WTC11 (cell line): ENCODE measurements at regions not wholly inside any gene's neighbourhood (a gene's known extent, or its start where the extent isn't known, plus 50 kb on each side); places are given as distances from the start of the nearest gene placed in this dataset.

Experiments used
- ATAC-seq: fragments of 200-7000 bp; cut with Tn5 transposase; 2 replicates; pipeline ENCODE4 v1.10.0; 2021; ENCODE audit warnings: mild to moderate bottlenecking, moderate library complexity
- CTCF ChIA-PET: fragments of 300-600 bp; sonication (Branson Sonifier 250); formaldehyde crosslinking; loops from one replicate; lab custom pipeline; 2021; ENCODE audit warnings: antibody characterized with exemption; lab: Charles Lee
- POLR2A ChIA-PET: fragments of 350-600 bp; sonication (Branson Sonifier 250); formaldehyde crosslinking; loops from one replicate; lab custom pipeline; 2021; ENCODE audit warnings: antibody characterized with exemption; lab: Charles Lee
- DNase-seq: peaks from one replicate; pipeline ENCODE4 v3.0.0; 2021; ENCODE audit warnings: low spot score
- H3K27ac Mint-ChIP-seq: 2 replicates; pipeline ENCODE4 v1.8.0; 2021; ENCODE audit warnings: mixed read lengths
- H3K27me3 Mint-ChIP-seq: 2 replicates; pipeline ENCODE4 v1.8.0; 2021; ENCODE audit warnings: low read depth, mild to moderate bottlenecking, moderate library complexity, mixed read lengths
- H3K36me3 Mint-ChIP-seq: 2 replicates; pipeline ENCODE4 v1.8.0; 2021; ENCODE audit warnings: mixed read lengths
- H3K4me1 Mint-ChIP-seq: 2 replicates; pipeline ENCODE4 v1.8.0; 2022; ENCODE audit warnings: mixed read lengths
- H3K4me3 Mint-ChIP-seq: 2 replicates; pipeline ENCODE4 v1.8.0; 2021; ENCODE audit warnings: mild to moderate bottlenecking, moderate library complexity, mixed read lengths
- H3K9me3 Mint-ChIP-seq: 2 replicates; pipeline ENCODE4 v1.8.0; 2021; ENCODE audit warnings: mixed read lengths
- FOXJ3 ChIP-seq: sonication (generic); formaldehyde crosslinking; IDR thresholded peaks from 2 replicates; pipeline ENCODE4 v1.9.0; 2021; ENCODE audit warnings: missing genetic modification reagents, mild to moderate bottlenecking, borderline replicate concordance
- FOXK1 ChIP-seq: sonication (generic); formaldehyde crosslinking; IDR thresholded peaks from 2 replicates; pipeline ENCODE4 v1.8.0; 2022; ENCODE audit warnings: mild to moderate bottlenecking, moderate library complexity, missing genetic modification reagents
- GABPB1 ChIP-seq: sonication (generic); formaldehyde crosslinking; IDR thresholded peaks from 2 replicates; pipeline ENCODE4 v1.8.1; 2023; ENCODE audit warnings: mild to moderate bottlenecking, missing genetic modification reagents
- HMGA2 ChIP-seq: fragments of 250-450 bp; sonication (Bioruptor Pico); IDR thresholded peaks from 2 replicates; pipeline ENCODE4 v1.4.0; 2021; ENCODE audit warnings: mild to moderate bottlenecking, moderate library complexity
- JAZF1 ChIP-seq: fragments of 250-450 bp; sonication (Bioruptor Pico); IDR thresholded peaks from 2 replicates; pipeline ENCODE4 v1.9.0; 2021; ENCODE audit warnings: moderate library complexity, mild to moderate bottlenecking, inconsistent platforms
- KAT7 ChIP-seq: sonication (generic); formaldehyde crosslinking; IDR thresholded peaks from 2 replicates; pipeline ENCODE4 v1.8.1; 2023; ENCODE audit warnings: missing genetic modification reagents, mild to moderate bottlenecking, borderline replicate concordance
- NFATC4 ChIP-seq: fragments of 250-450 bp; sonication (Bioruptor Pico); IDR thresholded peaks from 2 replicates; pipeline ENCODE4 v1.9.0; 2021; ENCODE audit warnings: mild to moderate bottlenecking
- PRRX2 ChIP-seq: fragments of 250-450 bp; sonication (Bioruptor Pico); IDR thresholded peaks from 2 replicates; pipeline ENCODE4 v1.8.0; 2021; ENCODE audit warnings: mild to moderate bottlenecking
- RORB ChIP-seq: fragments of 250-450 bp; sonication (Bioruptor Pico); IDR thresholded peaks from 2 replicates; pipeline ENCODE4 v1.9.0; 2021; ENCODE audit warnings: mild to moderate bottlenecking
- TCF7 ChIP-seq: sonication (generic); formaldehyde crosslinking; IDR thresholded peaks from 2 replicates; pipeline ENCODE4 v1.8.0; 2022; ENCODE audit warnings: mild to moderate bottlenecking, low read depth, missing genetic modification reagents, moderate library complexity
- ZNF121 ChIP-seq: sonication (generic); formaldehyde crosslinking; IDR thresholded peaks from 2 replicates; pipeline ENCODE4 v1.8.0; 2023; ENCODE audit warnings: missing genetic modification reagents
- ZNF317 ChIP-seq: sonication (generic); formaldehyde crosslinking; IDR thresholded peaks from 2 replicates; pipeline ENCODE4 v1.8.1; 2023; ENCODE audit warnings: low read depth, mild to moderate bottlenecking, moderate library complexity, missing genetic modification reagents, borderline replicate concordance
- ZNF416 ChIP-seq: fragments of 250-450 bp; sonication (Bioruptor Pico); IDR thresholded peaks from 2 replicates; pipeline ENCODE4 v1.9.0; 2021; ENCODE audit warnings: mild to moderate bottlenecking, inconsistent platforms
- TF ChIP-seq, protein P1 (sequence below): sonication (generic); formaldehyde crosslinking; IDR thresholded peaks from 2 replicates; pipeline ENCODE4 v1.8.0; 2023; ENCODE audit warnings: missing genetic modification reagents, mild to moderate bottlenecking, borderline replicate concordance
- TF ChIP-seq, protein P2 (sequence below): sonication (generic); formaldehyde crosslinking; IDR thresholded peaks from 2 replicates; pipeline ENCODE4 v1.8.1; 2022; ENCODE audit warnings: missing genetic modification reagents, borderline replicate concordance
- TF ChIP-seq, protein P3 (sequence below): fragments of 250-450 bp; sonication (Bioruptor Pico); IDR thresholded peaks from 2 replicates; pipeline ENCODE4 v2.1.2; 2022; ENCODE audit warnings: mild to moderate bottlenecking, moderate library complexity
- TF ChIP-seq, protein P4 (sequence below): fragments of 250-450 bp; sonication (Bioruptor Pico); conservative IDR thresholded peaks from 2 replicates; pipeline ENCODE4 v1.9.0; 2021; ENCODE audit warnings: mild to moderate bottlenecking
- TF ChIP-seq, protein P5 (sequence below): sonication (generic); formaldehyde crosslinking; IDR thresholded peaks from 2 replicates; pipeline ENCODE4 v1.8.1; 2023; ENCODE audit warnings: mild to moderate bottlenecking, missing genetic modification reagents, moderate library complexity
- TF ChIP-seq, protein P6 (sequence below): fragments of 250-450 bp; sonication (Bioruptor Pico); IDR thresholded peaks from 2 replicates; pipeline ENCODE4 v1.8.0; 2021; ENCODE audit warnings: mild to moderate bottlenecking
- TF ChIP-seq, protein P7 (sequence below): fragments of 250-450 bp; sonication (Bioruptor Pico); IDR thresholded peaks from 2 replicates; pipeline ENCODE4 v1.9.0; 2021; ENCODE audit warnings: mild to moderate bottlenecking, borderline replicate concordance
- TF ChIP-seq, protein P8 (sequence below): sonication (generic); formaldehyde crosslinking; IDR thresholded peaks from 2 replicates; pipeline ENCODE4 v1.8.0; 2022; ENCODE audit warnings: mild to moderate bottlenecking, missing genetic modification reagents

DNA sequence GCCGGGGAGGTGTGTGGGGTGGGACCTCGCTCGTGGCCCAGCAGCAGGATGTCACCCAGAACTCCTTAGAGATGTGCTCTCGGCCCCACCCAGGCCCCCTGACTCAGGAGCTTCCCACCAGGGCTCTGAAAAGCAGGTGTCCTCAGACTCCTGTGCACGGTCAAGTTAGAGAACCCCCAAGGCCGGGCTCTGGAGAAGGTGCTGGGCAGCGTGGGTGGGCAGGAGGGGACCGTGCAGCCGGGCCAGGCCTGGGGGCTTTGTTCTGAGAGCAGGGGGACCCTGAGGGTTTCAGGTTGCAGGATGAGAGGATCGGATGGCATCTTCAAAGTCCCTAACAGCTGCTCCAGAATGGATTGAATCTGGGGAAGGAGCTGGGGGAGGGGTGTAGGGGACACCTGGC is 164.4 kb upstream of the CIBAR2 start (continued):
- TF ChIP-seq, protein P1, sequence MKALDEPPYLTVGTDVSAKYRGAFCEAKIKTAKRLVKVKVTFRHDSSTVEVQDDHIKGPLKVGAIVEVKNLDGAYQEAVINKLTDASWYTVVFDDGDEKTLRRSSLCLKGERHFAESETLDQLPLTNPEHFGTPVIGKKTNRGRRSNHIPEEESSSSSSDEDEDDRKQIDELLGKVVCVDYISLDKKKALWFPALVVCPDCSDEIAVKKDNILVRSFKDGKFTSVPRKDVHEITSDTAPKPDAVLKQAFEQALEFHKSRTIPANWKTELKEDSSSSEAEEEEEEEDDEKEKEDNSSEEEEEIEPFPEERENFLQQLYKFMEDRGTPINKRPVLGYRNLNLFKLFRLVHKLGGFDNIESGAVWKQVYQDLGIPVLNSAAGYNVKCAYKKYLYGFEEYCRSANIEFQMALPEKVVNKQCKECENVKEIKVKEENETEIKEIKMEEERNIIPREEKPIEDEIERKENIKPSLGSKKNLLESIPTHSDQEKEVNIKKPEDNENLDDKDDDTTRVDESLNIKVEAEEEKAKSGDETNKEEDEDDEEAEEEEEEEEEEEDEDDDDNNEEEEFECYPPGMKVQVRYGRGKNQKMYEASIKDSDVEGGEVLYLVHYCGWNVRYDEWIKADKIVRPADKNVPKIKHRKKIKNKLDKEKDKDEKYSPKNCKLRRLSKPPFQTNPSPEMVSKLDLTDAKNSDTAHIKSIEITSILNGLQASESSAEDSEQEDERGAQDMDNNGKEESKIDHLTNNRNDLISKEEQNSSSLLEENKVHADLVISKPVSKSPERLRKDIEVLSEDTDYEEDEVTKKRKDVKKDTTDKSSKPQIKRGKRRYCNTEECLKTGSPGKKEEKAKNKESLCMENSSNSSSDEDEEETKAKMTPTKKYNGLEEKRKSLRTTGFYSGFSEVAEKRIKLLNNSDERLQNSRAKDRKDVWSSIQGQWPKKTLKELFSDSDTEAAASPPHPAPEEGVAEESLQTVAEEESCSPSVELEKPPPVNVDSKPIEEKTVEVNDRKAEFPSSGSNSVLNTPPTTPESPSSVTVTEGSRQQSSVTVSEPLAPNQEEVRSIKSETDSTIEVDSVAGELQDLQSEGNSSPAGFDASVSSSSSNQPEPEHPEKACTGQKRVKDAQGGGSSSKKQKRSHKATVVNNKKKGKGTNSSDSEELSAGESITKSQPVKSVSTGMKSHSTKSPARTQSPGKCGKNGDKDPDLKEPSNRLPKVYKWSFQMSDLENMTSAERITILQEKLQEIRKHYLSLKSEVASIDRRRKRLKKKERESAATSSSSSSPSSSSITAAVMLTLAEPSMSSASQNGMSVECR (CRISPR knock-in tag) = no peak
- TF ChIP-seq NFATC4 (no peak), HMGA2 (CRISPR knock-in tag) (no peak), ZNF317 (CRISPR knock-in tag) (no peak), KAT7 (CRISPR knock-in tag) (no peak), GABPB1 (CRISPR knock-in tag) (no peak), ZNF416 (CRISPR knock-in tag) (no peak), ZNF121 (no peak; the same call in 1 of the 2 replicates), FOXK1 (CRISPR knock-in tag) (no peak)
- TF ChIP-seq, protein P2, sequence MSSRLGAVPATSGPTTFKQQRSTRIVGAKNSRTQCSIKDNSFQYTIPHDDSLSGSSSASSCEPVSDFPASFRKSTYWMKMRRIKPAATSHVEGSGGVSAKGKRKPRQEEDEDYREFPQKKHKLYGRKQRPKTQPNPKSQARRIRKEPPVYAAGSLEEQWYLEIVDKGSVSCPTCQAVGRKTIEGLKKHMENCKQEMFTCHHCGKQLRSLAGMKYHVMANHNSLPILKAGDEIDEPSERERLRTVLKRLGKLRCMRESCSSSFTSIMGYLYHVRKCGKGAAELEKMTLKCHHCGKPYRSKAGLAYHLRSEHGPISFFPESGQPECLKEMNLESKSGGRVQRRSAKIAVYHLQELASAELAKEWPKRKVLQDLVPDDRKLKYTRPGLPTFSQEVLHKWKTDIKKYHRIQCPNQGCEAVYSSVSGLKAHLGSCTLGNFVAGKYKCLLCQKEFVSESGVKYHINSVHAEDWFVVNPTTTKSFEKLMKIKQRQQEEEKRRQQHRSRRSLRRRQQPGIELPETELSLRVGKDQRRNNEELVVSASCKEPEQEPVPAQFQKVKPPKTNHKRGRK = no peak
- TF ChIP-seq, protein P3, sequence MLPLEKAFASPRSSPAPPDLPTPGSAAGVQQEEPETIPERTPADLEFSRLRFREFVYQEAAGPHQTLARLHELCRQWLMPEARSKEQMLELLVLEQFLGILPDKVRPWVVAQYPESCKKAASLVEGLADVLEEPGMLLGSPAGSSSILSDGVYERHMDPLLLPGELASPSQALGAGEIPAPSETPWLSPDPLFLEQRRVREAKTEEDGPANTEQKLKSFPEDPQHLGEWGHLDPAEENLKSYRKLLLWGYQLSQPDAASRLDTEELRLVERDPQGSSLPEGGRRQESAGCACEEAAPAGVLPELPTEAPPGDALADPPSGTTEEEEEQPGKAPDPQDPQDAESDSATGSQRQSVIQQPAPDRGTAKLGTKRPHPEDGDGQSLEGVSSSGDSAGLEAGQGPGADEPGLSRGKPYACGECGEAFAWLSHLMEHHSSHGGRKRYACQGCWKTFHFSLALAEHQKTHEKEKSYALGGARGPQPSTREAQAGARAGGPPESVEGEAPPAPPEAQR = no peak
- TF ChIP-seq, protein P4, sequence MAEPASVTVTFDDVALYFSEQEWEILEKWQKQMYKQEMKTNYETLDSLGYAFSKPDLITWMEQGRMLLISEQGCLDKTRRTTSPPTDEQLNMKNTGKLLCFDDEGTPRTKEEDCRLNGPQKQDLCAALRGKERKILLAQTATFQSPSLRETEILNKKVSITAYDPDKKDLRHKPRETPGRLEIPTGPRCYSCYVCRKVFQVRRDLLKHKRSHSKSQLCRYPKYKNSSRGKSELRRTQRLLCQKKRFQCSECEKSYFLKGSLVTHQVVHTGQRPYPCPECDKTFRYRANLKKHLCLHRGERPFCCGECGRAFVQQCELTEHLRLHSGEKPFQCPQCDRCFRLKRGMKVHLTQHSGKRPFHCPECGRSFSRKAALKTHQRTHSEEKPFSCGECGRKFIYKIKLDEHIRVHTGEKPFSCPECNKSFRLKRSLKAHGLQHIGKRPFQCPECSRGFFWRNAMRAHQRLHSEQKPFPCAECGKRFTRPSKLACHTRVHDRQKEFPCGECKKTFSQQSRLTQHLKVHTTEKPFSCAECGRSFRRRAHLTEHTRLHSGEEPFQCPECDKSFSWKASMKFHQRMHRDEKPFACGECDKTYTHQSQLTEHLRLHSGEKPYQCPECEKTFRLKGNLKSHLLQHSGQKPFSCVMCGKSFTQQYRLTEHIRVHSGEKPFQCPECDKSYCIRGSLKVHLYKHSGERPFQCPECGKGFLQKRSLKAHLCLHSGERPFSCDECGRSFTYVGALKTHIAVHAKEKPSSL = no peak
- TF ChIP-seq, protein P5, sequence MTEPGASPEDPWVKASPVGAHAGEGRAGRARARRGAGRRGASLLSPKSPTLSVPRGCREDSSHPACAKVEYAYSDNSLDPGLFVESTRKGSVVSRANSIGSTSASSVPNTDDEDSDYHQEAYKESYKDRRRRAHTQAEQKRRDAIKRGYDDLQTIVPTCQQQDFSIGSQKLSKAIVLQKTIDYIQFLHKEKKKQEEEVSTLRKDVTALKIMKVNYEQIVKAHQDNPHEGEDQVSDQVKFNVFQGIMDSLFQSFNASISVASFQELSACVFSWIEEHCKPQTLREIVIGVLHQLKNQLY = no peak

DNA sequence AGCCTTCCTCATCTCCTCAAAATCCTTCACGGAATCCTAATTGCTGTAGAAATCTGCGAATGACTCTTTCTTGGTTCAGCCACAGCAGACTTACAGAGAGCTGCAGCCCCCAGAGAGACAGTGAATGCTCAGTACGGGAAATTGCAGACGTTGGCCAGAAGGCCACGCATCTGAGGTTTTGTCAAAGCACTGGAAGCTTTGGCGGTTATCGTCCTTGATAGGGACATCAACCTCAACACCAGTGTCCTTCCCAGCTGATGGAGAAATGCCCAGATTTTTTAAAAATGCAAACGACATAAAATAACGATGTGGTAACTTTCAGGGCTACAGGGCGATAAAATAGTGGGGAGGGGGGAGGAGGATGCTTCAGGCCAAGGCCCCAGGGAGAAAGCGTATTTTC is 166.6 kb upstream of the CIBAR2 start:
- ChIA-PET POLR2A (no interaction called here), CTCF (interaction anchor here (0.9 to 1.3 kb wide), 3 partner anchors 11 to 164 kb away, joined by 3 to 4 read pairs (median 3); no protein-coding TSS in a partner anchor)
- peak overlapping the region; percentile 36; the same call in 1 of the 2 replicates for H3K27ac Mint-ChIP-seq
- DNase-seq = no peak
- ATAC-seq = no peak
- no peaks in the 10 kb centered on the region for H3K27me3 Mint-ChIP-seq
- H3K36me3 Mint-ChIP-seq = no peaks in the 10 kb centered on the region
- H3K9me3 Mint-ChIP-seq = no peaks in the 10 kb centered on the region
- no peak overlapping the region for H3K4me3 Mint-ChIP-seq
- peaks cover 23% of the 10 kb centered on the region for H3K4me1 Mint-ChIP-seq
- TF ChIP-seq JAZF1 (no peak), RORB (CRISPR knock-in tag) (no peak), FOXJ3 (CRISPR knock-in tag) (no peak), TCF7 (no peak), PRRX2 (CRISPR knock-in tag) (no peak)
- TF ChIP-seq, protein P6, sequence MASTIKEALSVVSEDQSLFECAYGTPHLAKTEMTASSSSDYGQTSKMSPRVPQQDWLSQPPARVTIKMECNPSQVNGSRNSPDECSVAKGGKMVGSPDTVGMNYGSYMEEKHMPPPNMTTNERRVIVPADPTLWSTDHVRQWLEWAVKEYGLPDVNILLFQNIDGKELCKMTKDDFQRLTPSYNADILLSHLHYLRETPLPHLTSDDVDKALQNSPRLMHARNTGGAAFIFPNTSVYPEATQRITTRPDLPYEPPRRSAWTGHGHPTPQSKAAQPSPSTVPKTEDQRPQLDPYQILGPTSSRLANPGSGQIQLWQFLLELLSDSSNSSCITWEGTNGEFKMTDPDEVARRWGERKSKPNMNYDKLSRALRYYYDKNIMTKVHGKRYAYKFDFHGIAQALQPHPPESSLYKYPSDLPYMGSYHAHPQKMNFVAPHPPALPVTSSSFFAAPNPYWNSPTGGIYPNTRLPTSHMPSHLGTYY = no peak
- TF ChIP-seq, protein P7, sequence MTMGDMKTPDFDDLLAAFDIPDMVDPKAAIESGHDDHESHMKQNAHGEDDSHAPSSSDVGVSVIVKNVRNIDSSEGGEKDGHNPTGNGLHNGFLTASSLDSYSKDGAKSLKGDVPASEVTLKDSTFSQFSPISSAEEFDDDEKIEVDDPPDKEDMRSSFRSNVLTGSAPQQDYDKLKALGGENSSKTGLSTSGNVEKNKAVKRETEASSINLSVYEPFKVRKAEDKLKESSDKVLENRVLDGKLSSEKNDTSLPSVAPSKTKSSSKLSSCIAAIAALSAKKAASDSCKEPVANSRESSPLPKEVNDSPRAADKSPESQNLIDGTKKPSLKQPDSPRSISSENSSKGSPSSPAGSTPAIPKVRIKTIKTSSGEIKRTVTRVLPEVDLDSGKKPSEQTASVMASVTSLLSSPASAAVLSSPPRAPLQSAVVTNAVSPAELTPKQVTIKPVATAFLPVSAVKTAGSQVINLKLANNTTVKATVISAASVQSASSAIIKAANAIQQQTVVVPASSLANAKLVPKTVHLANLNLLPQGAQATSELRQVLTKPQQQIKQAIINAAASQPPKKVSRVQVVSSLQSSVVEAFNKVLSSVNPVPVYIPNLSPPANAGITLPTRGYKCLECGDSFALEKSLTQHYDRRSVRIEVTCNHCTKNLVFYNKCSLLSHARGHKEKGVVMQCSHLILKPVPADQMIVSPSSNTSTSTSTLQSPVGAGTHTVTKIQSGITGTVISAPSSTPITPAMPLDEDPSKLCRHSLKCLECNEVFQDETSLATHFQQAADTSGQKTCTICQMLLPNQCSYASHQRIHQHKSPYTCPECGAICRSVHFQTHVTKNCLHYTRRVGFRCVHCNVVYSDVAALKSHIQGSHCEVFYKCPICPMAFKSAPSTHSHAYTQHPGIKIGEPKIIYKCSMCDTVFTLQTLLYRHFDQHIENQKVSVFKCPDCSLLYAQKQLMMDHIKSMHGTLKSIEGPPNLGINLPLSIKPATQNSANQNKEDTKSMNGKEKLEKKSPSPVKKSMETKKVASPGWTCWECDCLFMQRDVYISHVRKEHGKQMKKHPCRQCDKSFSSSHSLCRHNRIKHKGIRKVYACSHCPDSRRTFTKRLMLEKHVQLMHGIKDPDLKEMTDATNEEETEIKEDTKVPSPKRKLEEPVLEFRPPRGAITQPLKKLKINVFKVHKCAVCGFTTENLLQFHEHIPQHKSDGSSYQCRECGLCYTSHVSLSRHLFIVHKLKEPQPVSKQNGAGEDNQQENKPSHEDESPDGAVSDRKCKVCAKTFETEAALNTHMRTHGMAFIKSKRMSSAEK (CRISPR knock-in tag) = no peak
- TF ChIP-seq, protein P8, sequence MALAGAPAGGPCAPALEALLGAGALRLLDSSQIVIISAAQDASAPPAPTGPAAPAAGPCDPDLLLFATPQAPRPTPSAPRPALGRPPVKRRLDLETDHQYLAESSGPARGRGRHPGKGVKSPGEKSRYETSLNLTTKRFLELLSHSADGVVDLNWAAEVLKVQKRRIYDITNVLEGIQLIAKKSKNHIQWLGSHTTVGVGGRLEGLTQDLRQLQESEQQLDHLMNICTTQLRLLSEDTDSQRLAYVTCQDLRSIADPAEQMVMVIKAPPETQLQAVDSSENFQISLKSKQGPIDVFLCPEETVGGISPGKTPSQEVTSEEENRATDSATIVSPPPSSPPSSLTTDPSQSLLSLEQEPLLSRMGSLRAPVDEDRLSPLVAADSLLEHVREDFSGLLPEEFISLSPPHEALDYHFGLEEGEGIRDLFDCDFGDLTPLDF (CRISPR knock-in tag) = no peak
